PFSK-1 (cell line): ENCODE measurements at regions not wholly inside any gene's neighbourhood (a gene's known extent, or its start where the extent isn't known, plus 50 kb on each side); places are given as distances from the start of the nearest gene placed in this dataset.

Experiments used
- FOXP2 ChIP-seq: optimal IDR thresholded peaks from 2 replicates; pipeline ENCODE3; 2011; ENCODE audit warnings: borderline replicate concordance, control low read depth, inconsistent platforms; ENCODE audit not compliant: insufficient read depth; ENCODE audit errors: extremely low read length, extremely low read depth
- POLR2AphosphoS5 ChIP-seq: IDR thresholded peaks from 2 replicates; pipeline ENCODE4 v1.6.1; 2012; ENCODE audit warnings: low read depth, mild to moderate bottlenecking, control low read depth, low read length, moderate library complexity
- SIN3A ChIP-seq: IDR thresholded peaks from 2 replicates; pipeline ENCODE4 v1.6.1; 2012; ENCODE audit warnings: mild to moderate bottlenecking, low read length, moderate library complexity, borderline replicate concordance; ENCODE audit not compliant: insufficient read depth
- TAF1 ChIP-seq: IDR thresholded peaks from 2 replicates; pipeline ENCODE4 v1.6.1; 2012; ENCODE audit warnings: low read length, control low read depth, borderline replicate concordance; ENCODE audit not compliant: insufficient read depth
- TF ChIP-seq, protein P1 (sequence below), 2 experiments: IDR thresholded peaks; 2 replicates each; pipeline versions ENCODE4 v1.6.1 to v1.8.0; 2011 to 2012; ENCODE audit warnings: low read depth in 2 of 2, low read length in 2 of 2, control low read depth in 1 of 2, inconsistent platforms in 1 of 2, mild to moderate bottlenecking in 1 of 2, moderate library complexity in 1 of 2; ENCODE audit not compliant: insufficient read depth in 1 of 2

DNA sequence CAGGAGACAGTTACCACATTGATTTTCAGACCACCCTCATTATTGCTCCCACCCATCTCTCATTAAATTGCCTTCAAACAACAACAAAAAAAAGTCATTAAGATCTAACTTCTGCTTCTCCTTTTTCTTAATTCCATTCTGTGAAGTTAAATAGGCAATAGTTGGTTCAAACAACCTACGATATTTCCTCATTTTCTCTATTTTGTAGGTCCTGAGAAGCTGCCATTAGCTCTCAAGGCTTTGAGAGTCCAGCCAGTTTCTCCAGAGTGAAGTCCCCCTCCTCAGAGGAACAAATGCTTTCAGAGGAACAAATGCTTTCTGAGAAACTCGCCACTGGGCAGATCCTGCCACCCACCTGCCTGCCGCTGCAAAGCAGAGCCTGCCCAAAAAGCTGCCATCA is 125.6 kb downstream of the ETS2 start:
- TF ChIP-seq, protein P1, sequence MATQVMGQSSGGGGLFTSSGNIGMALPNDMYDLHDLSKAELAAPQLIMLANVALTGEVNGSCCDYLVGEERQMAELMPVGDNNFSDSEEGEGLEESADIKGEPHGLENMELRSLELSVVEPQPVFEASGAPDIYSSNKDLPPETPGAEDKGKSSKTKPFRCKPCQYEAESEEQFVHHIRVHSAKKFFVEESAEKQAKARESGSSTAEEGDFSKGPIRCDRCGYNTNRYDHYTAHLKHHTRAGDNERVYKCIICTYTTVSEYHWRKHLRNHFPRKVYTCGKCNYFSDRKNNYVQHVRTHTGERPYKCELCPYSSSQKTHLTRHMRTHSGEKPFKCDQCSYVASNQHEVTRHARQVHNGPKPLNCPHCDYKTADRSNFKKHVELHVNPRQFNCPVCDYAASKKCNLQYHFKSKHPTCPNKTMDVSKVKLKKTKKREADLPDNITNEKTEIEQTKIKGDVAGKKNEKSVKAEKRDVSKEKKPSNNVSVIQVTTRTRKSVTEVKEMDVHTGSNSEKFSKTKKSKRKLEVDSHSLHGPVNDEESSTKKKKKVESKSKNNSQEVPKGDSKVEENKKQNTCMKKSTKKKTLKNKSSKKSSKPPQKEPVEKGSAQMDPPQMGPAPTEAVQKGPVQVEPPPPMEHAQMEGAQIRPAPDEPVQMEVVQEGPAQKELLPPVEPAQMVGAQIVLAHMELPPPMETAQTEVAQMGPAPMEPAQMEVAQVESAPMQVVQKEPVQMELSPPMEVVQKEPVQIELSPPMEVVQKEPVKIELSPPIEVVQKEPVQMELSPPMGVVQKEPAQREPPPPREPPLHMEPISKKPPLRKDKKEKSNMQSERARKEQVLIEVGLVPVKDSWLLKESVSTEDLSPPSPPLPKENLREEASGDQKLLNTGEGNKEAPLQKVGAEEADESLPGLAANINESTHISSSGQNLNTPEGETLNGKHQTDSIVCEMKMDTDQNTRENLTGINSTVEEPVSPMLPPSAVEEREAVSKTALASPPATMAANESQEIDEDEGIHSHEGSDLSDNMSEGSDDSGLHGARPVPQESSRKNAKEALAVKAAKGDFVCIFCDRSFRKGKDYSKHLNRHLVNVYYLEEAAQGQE (IDR thresholded peaks at IDR 0.05; ENCODE audit: insufficient read depth in 1 of 2, low read depth in 2 of 2, low read length in 2 of 2), result no peak
- TF ChIP-seq SIN3A, result no peak
- TF ChIP-seq POLR2AphosphoS5, result no peak
- TF ChIP-seq TAF1, result no peak
- TF ChIP-seq FOXP2, result no peak
